Esophagus muscularis mucosa (tissue), 4 donors: ENCODE measurements at regions not wholly inside any gene's neighbourhood (a gene's known extent, or its start where the extent isn't known, plus 50 kb on each side); places are given as distances from the start of the nearest gene placed in this dataset.

ENCODE experiments used
- DNase-seq: peaks from one replicate; pipeline ENCODE4 v3.0.0-alpha.2; 2017; ENCODE audit errors: extremely low spot score
- H3K27ac ChIP-seq, 4 donors: fragments of 200-600 bp; sonication (generic); replicated peaks in 1 of 4; 1 replicate in 3 of 4; 2 replicates in 1 of 4; pipeline ENCODE4 v1.5.1; 2016 to 2019; ENCODE audit warnings: mild to moderate bottlenecking in 1 of 4
- H3K27me3 ChIP-seq, 4 donors: fragments of 200-600 bp; sonication (generic); one replicate each; pipeline versions ENCODE4 v1.5.1 to v1.6.0; 2016 to 2019
- H3K36me3 ChIP-seq, 4 donors: fragments of 200-600 bp; sonication (generic); one replicate each; pipeline ENCODE4 v1.5.1; 2016 to 2019
- H3K4me1 ChIP-seq, 4 donors: fragments of 200-600 bp; sonication (generic); one replicate each; pipeline ENCODE4 v1.5.1; 2016 to 2019
- H3K4me3 ChIP-seq, 4 donors: fragments of 200-600 bp; sonication (generic); 1 replicate in 2 of 4; 2 replicates in 2 of 4; pipeline ENCODE4 v1.5.1; 2016 to 2019; ENCODE audit warnings: mild to moderate bottlenecking in 4 of 4, moderate library complexity in 1 of 4
- H3K9me3 ChIP-seq, 4 donors: fragments of 200-600 bp; sonication (generic); 1 replicate in 3 of 4; 2 replicates in 1 of 4; pipeline ENCODE4 v1.5.1; 2016 to 2019
- CTCF ChIP-seq, 3 experiments: fragments of 200-600 bp in 2 of 3; fragments of 450-650 bp in 1 of 3; sonication (generic) in 2 of 3; IDR thresholded peaks; one replicate each; pipeline ENCODE4 v1.5.1; 2017 to 2019; ENCODE audit warnings: antibody characterized with exemption in 3 of 3, mild to moderate bottlenecking in 2 of 3, moderate library complexity in 1 of 3
- EP300 ChIP-seq: sonication (generic); formaldehyde crosslinking; IDR thresholded peaks from one replicate; pipeline ENCODE4 v1.6.1; 2017; ENCODE audit warnings: antibody characterized with exemption
- POLR2A ChIP-seq: fragments of 450-650 bp; IDR thresholded peaks from one replicate; pipeline ENCODE4 v1.6.1; 2017; ENCODE audit warnings: antibody characterized with exemption, moderate library complexity, mild to moderate bottlenecking, low read depth
- POLR2AphosphoS5 ChIP-seq, 2 donors: sonication (generic); formaldehyde crosslinking; IDR thresholded peaks; one replicate each; pipeline ENCODE4 v1.6.1; 2017; ENCODE audit warnings: antibody characterized with exemption in 2 of 2
- WGBS: methylation state at CpG from one replicate; pipeline ENCODE4 v1.1.5; 2018; 5-methylcytosine and 5-hydroxymethylcytosine counted together
- intact Hi-C: fragments of 100-400 bp; cut with DNase I; formaldehyde crosslinking; loops from one replicate; pipeline ENCODE4 v1.15.1; 2023

- Histone ChIP-seq H3K27me3 (no peaks in the 10 kb centered on the region), H3K36me3 (no peaks in the 10 kb centered on the region), H3K27ac (no peak overlapping the region), H3K4me3 (no peak overlapping the region), H3K4me1 (no peaks in the 10 kb centered on the region), H3K9me3 (no peaks in the 10 kb centered on the region)
- 83% methylated on average over 1 of the region's 1 CpG for WGBS
- TF ChIP-seq POLR2AphosphoS5 (IDR thresholded peaks at IDR 0.05) (no peak), CTCF (IDR thresholded peaks at IDR 0.05) (no peak), POLR2A (no peak), EP300 (no peak)
- intact Hi-C loops: no loop called here
- no peak for DNase-seq
These were observed 236.8 kb upstream of the FAM98A start for GRCh38 chr2:33835911-33836310.

GRCh38 chr2:33822964-33823363, 223.9 kb upstream of the FAM98A start:
- Histone ChIP-seq H3K27me3 (no peaks in the 10 kb centered on the region), H3K36me3 (no peaks in the 10 kb centered on the region), H3K4me1 (no peaks in the 10 kb centered on the region), H3K27ac (no peak overlapping the region), H3K4me3 (no peak overlapping the region), H3K9me3 (no peaks in the 10 kb centered on the region)
- DNase-seq: no peak
- intact Hi-C loops: no loop called here
- WGBS: 38% methylated on average over 3 of the region's 3 CpGs
- no peak for TF ChIP-seq CTCF (IDR thresholded peaks at IDR 0.05)
- TF ChIP-seq EP300: no peak
- TF ChIP-seq POLR2AphosphoS5 (IDR thresholded peaks at IDR 0.05): no peak
- TF ChIP-seq POLR2A: no peak

- H3K36me3 ChIP-seq: no peaks in the 10 kb centered on the region
- H3K4me3 ChIP-seq: no peak overlapping the region
- intact Hi-C loops: no loop called here
- no peak overlapping the region for H3K27ac ChIP-seq
- 78% methylated on average over 2 of the region's 2 CpGs for whole genome bisulfite sequencing
- no peaks in the 10 kb centered on the region for H3K27me3 ChIP-seq
- H3K9me3 ChIP-seq: no peaks in the 10 kb centered on the region
- TF ChIP-seq POLR2AphosphoS5 (IDR thresholded peaks at IDR 0.05) (no peak), CTCF (IDR thresholded peaks at IDR 0.05) (no peak), POLR2A (no peak), EP300 (no peak)
- H3K4me1 ChIP-seq: no peaks in the 10 kb centered on the region
- no peak for DNase-seq
These were observed 213.6 kb upstream of the FAM98A start for GRCh38 chr2:33812707-33813106.

- no peak overlapping the region for H3K4me3 ChIP-seq
- WGBS: 83% methylated on average over 9 of the region's 9 CpGs
- TF ChIP-seq CTCF (IDR thresholded peaks at IDR 0.05) (no peak), EP300 (no peak), POLR2A (no peak), POLR2AphosphoS5 (IDR thresholded peaks at IDR 0.05) (no peak)
- H3K27ac ChIP-seq: no peak overlapping the region
- H3K27me3 ChIP-seq: no peaks in the 10 kb centered on the region
- H3K4me1 ChIP-seq: no peaks in the 10 kb centered on the region
- no peaks in the 10 kb centered on the region for H3K9me3 ChIP-seq
- H3K36me3 ChIP-seq: no peaks in the 10 kb centered on the region
- no peak for DNase-seq
- intact Hi-C loops: no loop called here
These were observed 211.1 kb upstream of the FAM98A start for GRCh38 chr2:33810046-33810835.

GRCh38 chr2:33806041-33806440, 206.9 kb upstream of the FAM98A start:
- Histone ChIP-seq H3K27me3 (no peaks in the 10 kb centered on the region), H3K36me3 (no peaks in the 10 kb centered on the region), H3K4me3 (no peak overlapping the region), H3K9me3 (no peaks in the 10 kb centered on the region), H3K27ac (no peak overlapping the region), H3K4me1 (no peaks in the 10 kb centered on the region)
- TF ChIP-seq EP300 (no peak), POLR2AphosphoS5 (IDR thresholded peaks at IDR 0.05) (no peak), CTCF (IDR thresholded peaks at IDR 0.05) (no peak), POLR2A (no peak)
- intact Hi-C loops: no loop called here
- DNase-seq: no peak
- WGBS: 73% methylated on average over 6 of the region's 6 CpGs
